ENCODE measurements at regions not wholly inside any gene's neighbourhood (a gene's known extent, or its start where the extent isn't known, plus 50 kb on each side); places are given as distances from the start of the nearest gene placed in this dataset.
"Not testable (repeated sequence)": the region's sequence is repeated elsewhere in the genome, so short reads cannot be mapped to it uniquely, and the experiment has no call there.

DNA sequence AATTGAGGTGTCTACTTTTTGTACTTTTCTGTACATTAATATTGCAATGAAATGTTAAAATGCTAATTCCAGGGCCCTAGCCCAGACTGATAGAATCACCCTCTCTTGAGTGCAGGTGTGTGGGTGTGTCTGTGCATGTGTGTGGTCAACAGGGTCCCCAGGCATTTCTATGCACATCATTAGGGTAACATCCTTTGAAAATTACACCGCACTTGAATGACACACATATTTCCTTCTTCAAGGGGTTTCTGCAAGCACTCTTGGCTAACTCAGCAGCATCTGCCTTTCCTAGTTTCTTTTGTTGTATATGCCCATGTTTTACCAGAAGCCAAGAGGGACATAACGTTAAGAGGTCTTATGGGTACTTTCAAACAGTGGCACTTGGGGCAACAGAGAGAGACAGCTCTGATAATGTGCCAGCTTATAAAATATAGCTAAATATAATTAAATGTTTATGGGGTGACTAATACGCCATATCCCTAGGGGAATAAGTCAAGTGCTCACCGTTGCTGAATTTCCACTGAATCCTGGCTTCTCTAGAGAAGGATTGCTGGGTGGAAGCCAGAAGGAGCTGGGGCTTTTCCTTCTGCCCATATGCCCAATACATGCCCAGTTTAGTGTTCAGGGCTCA, 54.5 kb upstream of the LRIG1 start:
- H3K36me3 ChIP-seq (ENCODE audit: insufficient read depth, low read length), result no peaks in the 10 kb centered on the region
- H3K27ac ChIP-seq (ENCODE audit: low read depth, low read length, poor library complexity, severe bottlenecking), result no peak overlapping the region

DNA sequence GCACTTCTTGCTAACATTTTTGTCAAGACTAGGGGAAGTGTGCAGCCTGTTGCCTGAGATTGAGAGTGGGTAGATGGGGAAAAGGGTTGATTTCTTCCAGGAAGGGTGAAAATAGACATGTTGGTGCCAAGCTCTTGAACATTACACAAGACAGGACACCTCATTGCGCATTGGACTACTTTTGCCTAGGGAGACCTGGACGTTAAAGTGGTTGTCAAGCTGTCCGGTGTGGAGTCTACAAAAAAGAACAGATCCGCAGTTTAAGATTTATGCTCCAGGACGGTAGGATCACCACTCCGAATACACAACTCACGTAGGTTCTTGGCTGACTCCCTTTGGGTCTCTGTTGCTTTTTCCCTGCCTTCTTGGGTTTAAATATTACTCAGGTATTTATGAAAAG, 56.3 kb upstream of the LRIG1 start:
- H3K9me3 ChIP-seq (ENCODE audit: low read length), result no peaks in the 10 kb centered on the region
- H3K36me3 ChIP-seq (ENCODE audit: insufficient read depth, low read length), result no peaks in the 10 kb centered on the region
- H3K4me3 ChIP-seq (ENCODE audit: low read depth, low read length, poor library complexity, severe bottlenecking), result no peak overlapping the region
- H3K9ac ChIP-seq (ENCODE audit: low read length), result no peak overlapping the region
- no peaks in the 10 kb centered on the region for H3K9me2 ChIP-seq (ENCODE audit: low read depth, low read length)
- no peak overlapping the region for H3K4me2 ChIP-seq (ENCODE audit: low read length)
- no peaks in the 10 kb centered on the region for H3K79me2 ChIP-seq (ENCODE audit: insufficient read depth, low read length)
- H3F3A ChIP-seq (ENCODE audit: insufficient read depth, low read length), result no peaks in the 10 kb centered on the region
- H2AFZ ChIP-seq (ENCODE audit: low read length), result no peak overlapping the region
- no peaks in the 10 kb centered on the region for H4K20me1 ChIP-seq (ENCODE audit: insufficient read depth, low read length)
- no peaks in the 10 kb centered on the region for H3K4me1 ChIP-seq (ENCODE audit: insufficient read depth, low read length, severe bottlenecking)
- H3K27me3 ChIP-seq (ENCODE audit: insufficient read depth, low read length), result no peaks in the 10 kb centered on the region
- TF ChIP-seq, protein P1, sequence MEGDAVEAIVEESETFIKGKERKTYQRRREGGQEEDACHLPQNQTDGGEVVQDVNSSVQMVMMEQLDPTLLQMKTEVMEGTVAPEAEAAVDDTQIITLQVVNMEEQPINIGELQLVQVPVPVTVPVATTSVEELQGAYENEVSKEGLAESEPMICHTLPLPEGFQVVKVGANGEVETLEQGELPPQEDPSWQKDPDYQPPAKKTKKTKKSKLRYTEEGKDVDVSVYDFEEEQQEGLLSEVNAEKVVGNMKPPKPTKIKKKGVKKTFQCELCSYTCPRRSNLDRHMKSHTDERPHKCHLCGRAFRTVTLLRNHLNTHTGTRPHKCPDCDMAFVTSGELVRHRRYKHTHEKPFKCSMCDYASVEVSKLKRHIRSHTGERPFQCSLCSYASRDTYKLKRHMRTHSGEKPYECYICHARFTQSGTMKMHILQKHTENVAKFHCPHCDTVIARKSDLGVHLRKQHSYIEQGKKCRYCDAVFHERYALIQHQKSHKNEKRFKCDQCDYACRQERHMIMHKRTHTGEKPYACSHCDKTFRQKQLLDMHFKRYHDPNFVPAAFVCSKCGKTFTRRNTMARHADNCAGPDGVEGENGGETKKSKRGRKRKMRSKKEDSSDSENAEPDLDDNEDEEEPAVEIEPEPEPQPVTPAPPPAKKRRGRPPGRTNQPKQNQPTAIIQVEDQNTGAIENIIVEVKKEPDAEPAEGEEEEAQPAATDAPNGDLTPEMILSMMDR (IDR thresholded peaks at IDR 0.05; ENCODE audit: low read length), result no peak
- no peak for TF ChIP-seq EZH2 (IDR thresholded peaks at IDR 0.05; ENCODE audit: borderline replicate concordance, low read length)
- no peak overlapping the region for H3K27ac ChIP-seq (ENCODE audit: low read depth, low read length, poor library complexity, severe bottlenecking)

More for the DNA sequence above, 54.5 kb upstream of the LRIG1 start:
- H3K4me1 ChIP-seq (ENCODE audit: insufficient read depth, low read length, severe bottlenecking), result no peaks in the 10 kb centered on the region
- no peaks in the 10 kb centered on the region for H3F3A ChIP-seq (ENCODE audit: insufficient read depth, low read length)
- H3K9ac ChIP-seq (ENCODE audit: low read length), result no peak overlapping the region
- H3K9me2 ChIP-seq (ENCODE audit: low read depth, low read length), result no peaks in the 10 kb centered on the region
- TF ChIP-seq EZH2 (IDR thresholded peaks at IDR 0.05; ENCODE audit: borderline replicate concordance, low read length), result no peak
- TF ChIP-seq, protein P1 (IDR thresholded peaks at IDR 0.05; ENCODE audit: low read length), result no peak
- H3K9me3 ChIP-seq (ENCODE audit: low read length), result no peaks in the 10 kb centered on the region
- no peaks in the 10 kb centered on the region for H4K20me1 ChIP-seq (ENCODE audit: insufficient read depth, low read length)
- H3K4me2 ChIP-seq (ENCODE audit: low read length), result no peak overlapping the region
- H3K4me3 ChIP-seq (ENCODE audit: low read depth, low read length, poor library complexity, severe bottlenecking), result no peak overlapping the region
- H3K27me3 ChIP-seq (ENCODE audit: insufficient read depth, low read length), result no peaks in the 10 kb centered on the region
- no peaks in the 10 kb centered on the region for H3K79me2 ChIP-seq (ENCODE audit: insufficient read depth, low read length)
- no peak overlapping the region for H2AFZ ChIP-seq (ENCODE audit: low read length)

DNA sequence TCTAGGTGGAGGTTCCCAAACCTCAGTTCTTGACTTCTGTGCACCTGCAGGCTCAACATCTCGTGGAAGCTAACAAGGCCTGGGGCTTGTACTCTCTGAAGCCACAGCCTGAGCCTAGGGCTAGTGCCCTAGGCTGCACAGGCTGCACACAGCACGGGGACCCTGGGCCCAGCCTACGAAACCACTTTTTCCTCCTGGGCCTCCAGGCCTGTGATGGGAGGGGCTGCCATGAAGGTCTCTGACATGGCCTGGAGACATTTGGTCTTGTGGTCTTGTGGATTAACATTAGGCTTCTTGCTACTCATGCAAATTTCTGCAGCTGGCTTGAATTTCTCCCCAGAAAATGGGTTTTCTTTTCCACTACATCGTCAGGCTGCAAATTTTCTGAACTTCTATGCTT, 59.1 kb upstream of the LRIG1 start:
- H3F3A ChIP-seq (ENCODE audit: insufficient read depth, low read length); H3K9ac ChIP-seq (ENCODE audit: low read length); H3K4me1 ChIP-seq (ENCODE audit: insufficient read depth, low read length, severe bottlenecking); H3K9me3 ChIP-seq (ENCODE audit: low read length); H3K27ac ChIP-seq (ENCODE audit: low read depth, low read length, poor library complexity, severe bottlenecking); H3K4me2 ChIP-seq (ENCODE audit: low read length); H3K9me2 ChIP-seq (ENCODE audit: low read depth, low read length); H4K20me1 ChIP-seq (ENCODE audit: insufficient read depth, low read length); H3K79me2 ChIP-seq (ENCODE audit: insufficient read depth, low read length); H2AFZ ChIP-seq (ENCODE audit: low read length); H3K27me3 ChIP-seq (ENCODE audit: insufficient read depth, low read length); H3K36me3 ChIP-seq (ENCODE audit: insufficient read depth, low read length); H3K4me3 ChIP-seq (ENCODE audit: low read depth, low read length, poor library complexity, severe bottlenecking): not testable (repeated sequence)

DNA sequence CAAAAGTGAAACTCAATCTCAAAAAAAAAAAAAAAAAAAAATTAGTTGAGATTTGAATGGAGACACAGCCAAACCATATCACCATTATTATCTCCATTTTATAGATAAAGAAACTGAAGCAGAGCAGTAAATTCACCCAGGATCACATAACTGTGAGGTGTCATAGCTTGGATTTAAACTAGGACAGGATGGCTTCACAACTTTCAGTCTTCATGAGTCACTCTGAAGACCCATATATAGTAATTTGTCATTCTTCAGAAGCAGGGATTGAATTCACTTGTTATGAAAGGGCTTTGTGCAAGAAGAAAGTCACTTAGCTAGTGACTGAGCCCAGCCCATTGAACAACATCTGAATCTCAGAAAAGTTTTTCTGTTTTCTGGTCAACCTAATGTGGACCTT, 60.5 kb upstream of the LRIG1 start:
- no peak overlapping the region for H3K9ac ChIP-seq (ENCODE audit: low read length)
- no peak overlapping the region for H3K4me3 ChIP-seq (ENCODE audit: low read depth, low read length, poor library complexity, severe bottlenecking)
- no peaks in the 10 kb centered on the region for H4K20me1 ChIP-seq (ENCODE audit: insufficient read depth, low read length)
- H3F3A ChIP-seq (ENCODE audit: insufficient read depth, low read length), result no peaks in the 10 kb centered on the region
- no peak overlapping the region for H3K27ac ChIP-seq (ENCODE audit: low read depth, low read length, poor library complexity, severe bottlenecking)
- no peaks in the 10 kb centered on the region for H3K9me3 ChIP-seq (ENCODE audit: low read length)
- H3K36me3 ChIP-seq (ENCODE audit: insufficient read depth, low read length), result no peaks in the 10 kb centered on the region
- no peaks in the 10 kb centered on the region for H3K27me3 ChIP-seq (ENCODE audit: insufficient read depth, low read length)
- TF ChIP-seq, protein P1 (IDR thresholded peaks at IDR 0.05; ENCODE audit: low read length), result no peak
- no peak for TF ChIP-seq EZH2 (IDR thresholded peaks at IDR 0.05; ENCODE audit: borderline replicate concordance, low read length)
- no peaks in the 10 kb centered on the region for H3K4me1 ChIP-seq (ENCODE audit: insufficient read depth, low read length, severe bottlenecking)
- H3K4me2 ChIP-seq (ENCODE audit: low read length), result no peak overlapping the region
- H3K79me2 ChIP-seq (ENCODE audit: insufficient read depth, low read length), result no peaks in the 10 kb centered on the region
- H3K9me2 ChIP-seq (ENCODE audit: low read depth, low read length), result no peaks in the 10 kb centered on the region
- H2AFZ ChIP-seq (ENCODE audit: low read length), result no peak overlapping the region
